MM.1S (cell line): ENCODE measurements at regions not wholly inside any gene's neighbourhood (a gene's known extent, or its start where the extent isn't known, plus 50 kb on each side); places are given as distances from the start of the nearest gene placed in this dataset.

Source experiments
- DNase-seq: peaks from one replicate; pipeline ENCODE4 v3.0.0-alpha.2; 2015
- H2AFZ ChIP-seq: fragments of 300-600 bp; sonication (generic); 2 replicates; pipeline ENCODE4 v1.6.0; 2016; ENCODE audit warnings: antibody characterized with exemption, low read length
- H3F3A ChIP-seq: fragments of 300-600 bp; sonication (generic); 2 replicates; pipeline ENCODE4 v1.6.1; 2016; ENCODE audit warnings: mild to moderate bottlenecking, antibody characterized with exemption, low read length, moderate library complexity, mixed read lengths; ENCODE audit not compliant: insufficient read depth
- H3K27ac ChIP-seq: fragments of 300-600 bp; sonication (generic); 2 replicates; pipeline ENCODE4 v1.5.1; 2016; ENCODE audit warnings: mild to moderate bottlenecking, low read length
- H3K27me3 ChIP-seq: fragments of 300-600 bp; sonication (generic); replicated peaks from 2 replicates; pipeline ENCODE4 v1.6.0; 2016; ENCODE audit warnings: low read length; ENCODE audit not compliant: insufficient read depth
- H3K36me3 ChIP-seq: fragments of 300-600 bp; sonication (generic); replicated peaks from 2 replicates; pipeline ENCODE4 v1.6.1; 2016; ENCODE audit warnings: mild to moderate bottlenecking, low read length, mixed read lengths; ENCODE audit not compliant: insufficient read depth
- H3K4me1 ChIP-seq: fragments of 300-600 bp; sonication (generic); 2 replicates; pipeline ENCODE4 v1.6.1; 2016; ENCODE audit warnings: low read length, mixed read lengths
- H3K4me2 ChIP-seq: fragments of 300-600 bp; sonication (generic); 2 replicates; pipeline ENCODE4 v1.6.0; 2016; ENCODE audit warnings: low read depth, low read length
- H3K4me3 ChIP-seq: fragments of 300-600 bp; sonication (generic); 2 replicates; pipeline ENCODE4 v1.5.1; 2016; ENCODE audit warnings: low read length, mixed read lengths
- H3K79me2 ChIP-seq: fragments of 300-600 bp; sonication (generic); 2 replicates; pipeline ENCODE4 v1.6.1; 2016; ENCODE audit warnings: mixed run types, low read length, mixed read lengths
- H3K9ac ChIP-seq: fragments of 300-600 bp; sonication (generic); 2 replicates; pipeline ENCODE4 v1.6.1; 2016; ENCODE audit warnings: low read length, mixed read lengths
- H3K9me2 ChIP-seq: fragments of 300-600 bp; sonication (generic); replicated peaks from 2 replicates; pipeline ENCODE4 v1.6.1; 2016; ENCODE audit warnings: mild to moderate bottlenecking, low read length, mixed read lengths; ENCODE audit not compliant: insufficient read depth
- H3K9me3 ChIP-seq: fragments of 300-600 bp; sonication (generic); replicated peaks from 2 replicates; pipeline ENCODE4 v1.6.1; 2016; ENCODE audit warnings: mild to moderate bottlenecking, low read length, mixed read lengths; ENCODE audit not compliant: insufficient read depth
- H4K20me1 ChIP-seq: fragments of 300-600 bp; sonication (generic); 2 replicates; pipeline ENCODE4 v1.6.1; 2016; ENCODE audit warnings: mild to moderate bottlenecking, low read length, moderate library complexity, mixed read lengths; ENCODE audit not compliant: insufficient read depth
- CTCF ChIP-seq: fragments of 300-600 bp; sonication (generic); IDR thresholded peaks from 2 replicates; pipeline ENCODE4 v1.5.1; 2016; ENCODE audit warnings: antibody characterized with exemption, low read length, mixed read lengths
- EZH2 ChIP-seq: fragments of 300-600 bp; sonication (generic); optimal IDR thresholded peaks from 2 replicates; pipeline ENCODE3; 2017; ENCODE audit warnings: low read depth, mild to moderate bottlenecking, antibody characterized with exemption, low read length, mixed read lengths
- EZH2phosphoT487 ChIP-seq: fragments of 300-600 bp; sonication (generic); IDR thresholded peaks from 2 replicates; pipeline ENCODE4 v1.6.1; 2018; ENCODE audit warnings: antibody characterized with exemption, low read length

- no peak for DNase-seq
- H3K4me1 ChIP-seq = no peaks in the 10 kb centered on the region
- no peak for TF ChIP-seq EZH2phosphoT487
- no peak for TF ChIP-seq EZH2
- TF ChIP-seq CTCF = no peak
Observed at GRCh38 chr1:67921725-67922489, 88.6 kb upstream of the GNG12 start.

GRCh38 chr1:67919274-67920072 lies 86.2 kb upstream of the GNG12 start:
- no peak for DNase-seq
- H3K4me3 ChIP-seq = no peak overlapping the region
- no peaks in the 10 kb centered on the region for H3K9me2 ChIP-seq
- H3K36me3 ChIP-seq = no peaks in the 10 kb centered on the region
- H3K9ac ChIP-seq = no peak overlapping the region
- H3K79me2 ChIP-seq = no peaks in the 10 kb centered on the region
- TF ChIP-seq CTCF = no peak
- TF ChIP-seq EZH2 = no peak
- no peak for TF ChIP-seq EZH2phosphoT487
- no peaks in the 10 kb centered on the region for H4K20me1 ChIP-seq
- H3K27ac ChIP-seq = no peak overlapping the region
- no peak overlapping the region for H2AFZ ChIP-seq
- no peaks in the 10 kb centered on the region for H3F3A ChIP-seq
- no peak overlapping the region for H3K4me2 ChIP-seq
- H3K27me3 ChIP-seq = no peaks in the 10 kb centered on the region
- no peaks in the 10 kb centered on the region for H3K4me1 ChIP-seq
- no peaks in the 10 kb centered on the region for H3K9me3 ChIP-seq

More at GRCh38 chr1:67921725-67922489, 88.6 kb upstream of the GNG12 start:
- H3K79me2 ChIP-seq = no peaks in the 10 kb centered on the region
- no peaks in the 10 kb centered on the region for H3K36me3 ChIP-seq
- H2AFZ ChIP-seq = no peak overlapping the region
- H3K4me3 ChIP-seq = no peak overlapping the region
- H3K9ac ChIP-seq = no peak overlapping the region
- H4K20me1 ChIP-seq = no peaks in the 10 kb centered on the region
- H3F3A ChIP-seq = no peaks in the 10 kb centered on the region
- no peak overlapping the region for H3K27ac ChIP-seq
- H3K4me2 ChIP-seq = no peak overlapping the region
- H3K27me3 ChIP-seq = no peaks in the 10 kb centered on the region
- no peaks in the 10 kb centered on the region for H3K9me2 ChIP-seq
- no peaks in the 10 kb centered on the region for H3K9me3 ChIP-seq

- Histone ChIP-seq H4K20me1 (no peaks in the 10 kb centered on the region), H3K27me3 (no peaks in the 10 kb centered on the region), H3K4me1 (no peaks in the 10 kb centered on the region), H3K9ac (no peak overlapping the region), H2AFZ (no peak overlapping the region), H3K9me2 (no peaks in the 10 kb centered on the region), H3F3A (no peaks in the 10 kb centered on the region), H3K4me3 (no peak overlapping the region), H3K4me2 (no peak overlapping the region), H3K9me3 (no peaks in the 10 kb centered on the region), H3K79me2 (no peaks in the 10 kb centered on the region), H3K36me3 (no peaks in the 10 kb centered on the region), H3K27ac (no peak overlapping the region)
- no peak for DNase-seq
- no peak for TF ChIP-seq CTCF
- no peak for TF ChIP-seq EZH2phosphoT487
- TF ChIP-seq EZH2 = no peak
Observed at GRCh38 chr1:67918067-67918466, 84.8 kb upstream of the GNG12 start.
